Astrocyte (in vitro differentiated cells and primary cell): ENCODE measurements at regions not wholly inside any gene's neighbourhood (a gene's known extent, or its start where the extent isn't known, plus 50 kb on each side); places are given as distances from the start of the nearest gene placed in this dataset.

Source experiments
- DNase-seq: peaks from one replicate; pipeline ENCODE4 v3.0.0-alpha.2; 2010; ENCODE audit warnings: low read depth
- FAIRE-seq: peaks from 2 replicates; lab custom pipeline; 2011; peaks lifted over from hg19 to GRCh38; lab: Jason Lieb, UNC
- H2AFZ ChIP-seq: 2 replicates; pipeline ENCODE4 v1.6.0; 2012; ENCODE audit warnings: low read depth, low read length, inconsistent platforms
- H3K27ac ChIP-seq: 2 replicates; pipeline ENCODE4 v1.5.1; 2011; ENCODE audit warnings: low read depth, low read length, inconsistent platforms
- H3K27me3 ChIP-seq: 2 replicates; pipeline ENCODE4 v1.6.0; 2011; ENCODE audit warnings: low read length, inconsistent platforms; ENCODE audit not compliant: insufficient read depth
- H3K36me3 ChIP-seq: 2 replicates; pipeline ENCODE4 v1.5.1; 2011; ENCODE audit warnings: low read length, inconsistent platforms; ENCODE audit not compliant: insufficient read depth
- H3K4me1 ChIP-seq: 2 replicates; pipeline ENCODE4 v1.5.1; 2011; ENCODE audit warnings: low read length, inconsistent platforms; ENCODE audit not compliant: insufficient read depth
- H3K4me2 ChIP-seq: 2 replicates; pipeline ENCODE4 v1.6.0; 2012; ENCODE audit warnings: low read length, inconsistent platforms
- H3K4me3 ChIP-seq: 2 replicates; pipeline ENCODE4 v1.5.1; 2011; ENCODE audit warnings: low read depth, mild to moderate bottlenecking, low read length, inconsistent platforms; ENCODE audit not compliant: insufficient read depth
- H3K79me2 ChIP-seq: 2 replicates; pipeline ENCODE4 v1.6.0; 2012; ENCODE audit warnings: mild to moderate bottlenecking, low read length, inconsistent platforms; ENCODE audit not compliant: insufficient read depth
- H3K9ac ChIP-seq: 2 replicates; pipeline ENCODE4 v1.6.0; 2012; ENCODE audit warnings: mild to moderate bottlenecking, low read length, inconsistent platforms
- H3K9me3 ChIP-seq: 2 replicates; pipeline ENCODE4 v1.5.1; 2012; ENCODE audit warnings: low read depth, mild to moderate bottlenecking, low read length, inconsistent platforms; ENCODE audit not compliant: insufficient read depth
- H4K20me1 ChIP-seq: 2 replicates; pipeline ENCODE4 v1.6.0; 2012; ENCODE audit warnings: low read length, inconsistent platforms; ENCODE audit not compliant: insufficient read depth
- H3K27ac Mint-ChIP-seq: one replicate; pipeline ENCODE4 v1.8.0; 2021; ENCODE audit warnings: mild to moderate bottlenecking, mixed read lengths; ENCODE audit not compliant: unreplicated experiment
- H3K27me3 Mint-ChIP-seq: one replicate; pipeline ENCODE4 v1.8.0; 2021; ENCODE audit warnings: low read depth, mixed read lengths; ENCODE audit not compliant: unreplicated experiment
- H3K36me3 Mint-ChIP-seq: one replicate; pipeline ENCODE4 v1.8.0; 2021; ENCODE audit warnings: low read depth, mixed read lengths; ENCODE audit not compliant: unreplicated experiment
- H3K4me1 Mint-ChIP-seq: one replicate; pipeline ENCODE4 v1.8.0; 2021; ENCODE audit warnings: low read depth, mixed read lengths; ENCODE audit not compliant: unreplicated experiment
- H3K4me3 Mint-ChIP-seq: one replicate; pipeline ENCODE4 v1.8.0; 2021; ENCODE audit warnings: mild to moderate bottlenecking, moderate library complexity, mixed read lengths; ENCODE audit not compliant: unreplicated experiment
- H3K9me3 Mint-ChIP-seq: one replicate; pipeline ENCODE4 v1.8.0; 2021; ENCODE audit warnings: mild to moderate bottlenecking, mixed read lengths; ENCODE audit not compliant: unreplicated experiment
- EZH2 ChIP-seq: IDR thresholded peaks from 2 replicates; pipeline ENCODE4 v1.6.1; 2012; ENCODE audit warnings: mild to moderate bottlenecking, low read length, inconsistent platforms; ENCODE audit not compliant: insufficient read depth
- TF ChIP-seq, protein P1 (sequence below): IDR thresholded peaks from 2 replicates; pipeline ENCODE4 v1.5.1; 2011; ENCODE audit warnings: low read depth, mild to moderate bottlenecking, inconsistent platforms, low read length, moderate library complexity; ENCODE audit not compliant: insufficient read depth

DNA sequence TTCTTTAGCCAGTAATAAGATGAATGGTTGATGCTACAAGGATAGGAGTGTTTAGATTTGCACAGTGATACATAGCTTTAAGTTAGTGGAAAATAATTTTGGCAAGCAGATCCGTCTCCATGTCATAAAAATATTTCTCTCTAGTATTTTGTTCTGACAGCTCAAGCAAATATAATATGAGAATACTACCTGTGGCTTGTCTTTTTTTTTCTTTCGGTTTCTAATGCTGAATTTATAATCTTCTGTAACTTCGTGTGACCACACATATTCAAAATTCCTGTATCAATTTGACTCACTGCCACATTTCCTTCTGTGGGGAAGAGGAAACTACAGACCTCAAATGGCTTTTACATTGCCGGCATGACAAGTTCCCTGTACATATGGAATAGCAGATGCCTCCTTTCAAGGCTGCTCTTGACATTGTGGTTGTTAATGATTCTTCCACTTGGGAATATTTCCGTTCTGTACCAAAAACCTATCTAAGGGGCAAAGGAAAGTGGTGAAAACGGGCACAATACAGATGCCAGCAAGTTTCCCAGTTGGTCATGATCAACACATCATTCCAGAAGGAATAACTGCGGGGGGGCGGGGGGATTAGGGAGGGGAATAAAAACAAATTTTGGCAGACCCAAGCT is 103.6 kb upstream of the CCDC91 start:
- no peak overlapping the region for H3K9ac ChIP-seq
- peaks cover 39% of the 10 kb centered on the region for H3K4me1 Mint-ChIP-seq
- H3K36me3 Mint-ChIP-seq, result no peaks in the 10 kb centered on the region
- no peak for DNase-seq
- TF ChIP-seq, protein P1, sequence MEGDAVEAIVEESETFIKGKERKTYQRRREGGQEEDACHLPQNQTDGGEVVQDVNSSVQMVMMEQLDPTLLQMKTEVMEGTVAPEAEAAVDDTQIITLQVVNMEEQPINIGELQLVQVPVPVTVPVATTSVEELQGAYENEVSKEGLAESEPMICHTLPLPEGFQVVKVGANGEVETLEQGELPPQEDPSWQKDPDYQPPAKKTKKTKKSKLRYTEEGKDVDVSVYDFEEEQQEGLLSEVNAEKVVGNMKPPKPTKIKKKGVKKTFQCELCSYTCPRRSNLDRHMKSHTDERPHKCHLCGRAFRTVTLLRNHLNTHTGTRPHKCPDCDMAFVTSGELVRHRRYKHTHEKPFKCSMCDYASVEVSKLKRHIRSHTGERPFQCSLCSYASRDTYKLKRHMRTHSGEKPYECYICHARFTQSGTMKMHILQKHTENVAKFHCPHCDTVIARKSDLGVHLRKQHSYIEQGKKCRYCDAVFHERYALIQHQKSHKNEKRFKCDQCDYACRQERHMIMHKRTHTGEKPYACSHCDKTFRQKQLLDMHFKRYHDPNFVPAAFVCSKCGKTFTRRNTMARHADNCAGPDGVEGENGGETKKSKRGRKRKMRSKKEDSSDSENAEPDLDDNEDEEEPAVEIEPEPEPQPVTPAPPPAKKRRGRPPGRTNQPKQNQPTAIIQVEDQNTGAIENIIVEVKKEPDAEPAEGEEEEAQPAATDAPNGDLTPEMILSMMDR, result no peak
- TF ChIP-seq EZH2, result no peak
- no peaks in the 10 kb centered on the region for H3K9me3 ChIP-seq
- H3K36me3 ChIP-seq, result no peaks in the 10 kb centered on the region
- no peak overlapping the region for H3K27ac ChIP-seq
- no peaks in the 10 kb centered on the region for H3K79me2 ChIP-seq
- FAIRE-seq, result peak; percentile 69
- H3K4me3 ChIP-seq, result no peak overlapping the region
- H4K20me1 ChIP-seq, result no peaks in the 10 kb centered on the region
- H3K27me3 Mint-ChIP-seq, result peaks cover 4% of the 10 kb centered on the region
- H3K4me1 ChIP-seq, result peaks cover 8% of the 10 kb centered on the region
- peak overlapping the region; percentile 38 for H3K4me2 ChIP-seq
- H3K27ac Mint-ChIP-seq, result no peak overlapping the region
- no peaks in the 10 kb centered on the region for H3K9me3 Mint-ChIP-seq
- no peak overlapping the region for H2AFZ ChIP-seq
- no peaks in the 10 kb centered on the region for H3K27me3 ChIP-seq
- no peak overlapping the region for H3K4me3 Mint-ChIP-seq

DNA sequence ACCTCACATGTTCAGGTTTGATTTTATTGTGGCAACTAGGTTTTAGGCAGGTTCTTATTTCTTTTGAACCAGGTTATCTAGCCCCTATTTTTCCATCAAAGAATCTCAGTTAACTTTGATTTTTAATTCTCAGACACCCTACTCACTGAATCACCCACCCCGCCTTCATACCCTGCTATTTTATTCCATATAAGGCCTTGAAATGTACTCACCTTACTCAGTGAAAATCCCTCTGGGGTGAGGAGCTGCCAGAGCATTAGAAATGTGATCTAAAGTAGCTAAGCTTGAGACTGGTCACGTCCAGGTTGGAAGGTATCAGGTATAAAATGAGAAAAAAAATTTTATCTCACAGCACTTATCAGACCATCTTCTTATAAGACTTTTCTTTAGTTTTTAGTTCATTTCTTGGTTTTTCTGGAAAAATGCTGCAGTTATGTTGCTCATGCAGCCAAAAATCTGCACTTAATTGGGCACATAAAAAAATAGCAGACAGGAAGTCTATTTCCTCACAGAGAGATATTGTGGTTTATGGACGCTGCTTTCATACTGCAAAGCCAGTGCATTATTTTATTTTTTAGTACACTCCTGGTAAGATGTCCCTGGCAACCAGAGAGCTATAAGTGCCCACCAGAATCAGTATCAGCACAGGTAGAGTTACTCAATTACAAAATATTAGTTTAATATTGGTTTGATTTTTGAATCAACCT is 101.5 kb upstream of the CCDC91 start:
- Mint-ChIP-seq H3K27ac (peak overlapping the region; percentile 59), H3K9me3 (no peaks in the 10 kb centered on the region)
- H2AFZ ChIP-seq, result no peak overlapping the region

More for the DNA sequence above, 101.5 kb upstream of the CCDC91 start:
- peaks cover 8% of the 10 kb centered on the region for H3K4me1 ChIP-seq
- H3K9ac ChIP-seq, result no peak overlapping the region
- no peaks in the 10 kb centered on the region for H3K36me3 Mint-ChIP-seq
- H3K27ac ChIP-seq, result no peak overlapping the region
- no peak overlapping the region for H3K4me3 ChIP-seq
- peaks cover 32% of the 10 kb centered on the region for H3K4me1 Mint-ChIP-seq
- no peaks in the 10 kb centered on the region for H3K79me2 ChIP-seq
- no peaks in the 10 kb centered on the region for H3K9me3 ChIP-seq
- TF ChIP-seq, protein P1, result no peak
- TF ChIP-seq EZH2, result no peak
- FAIRE-seq (peak; percentile 75), DNase-seq (no peak)
- H3K4me3 Mint-ChIP-seq, result no peak overlapping the region
- H3K4me2 ChIP-seq, result peak overlapping the region; percentile 24
- no peaks in the 10 kb centered on the region for H4K20me1 ChIP-seq
- no peaks in the 10 kb centered on the region for H3K27me3 Mint-ChIP-seq
- H3K36me3 ChIP-seq, result no peaks in the 10 kb centered on the region
- H3K27me3 ChIP-seq, result no peaks in the 10 kb centered on the region
